ENCODE measurements at regions not wholly inside any gene's neighbourhood (a gene's known extent, or its start where the extent isn't known, plus 50 kb on each side); places are given as distances from the start of the nearest gene placed in this dataset.

GRCh38 chr1:194950584-194950983 lies 1657.7 kb downstream of the KCNT2 start:
- TF ChIP-seq POLR2AphosphoS5 (IDR thresholded peaks at IDR 0.05; ENCODE audit: low read depth, low read length) (no peak), REST (IDR thresholded peaks at IDR 0.05; ENCODE audit: insufficient read depth in 1 of 2, low read depth in 2 of 2, low read length in 2 of 2) (no peak)
